GM23338 (cell line): ENCODE measurements at regions not wholly inside any gene's neighbourhood (a gene's known extent, or its start where the extent isn't known, plus 50 kb on each side); places are given as distances from the start of the nearest gene placed in this dataset.

Source experiments
- ATAC-seq: fragments of 200-7000 bp; cut with Tn5 transposase; 3 replicates; pipeline ENCODE4 v1.9.1; 2020
- DNase-seq: peaks from one replicate; pipeline ENCODE4 v3.0.0-alpha.2; 2015; ENCODE audit warnings: low spot score
- H2AFZ ChIP-seq: fragments of 200-600 bp; sonication (generic); 2 replicates; pipeline ENCODE4 v1.8.0; 2016; ENCODE audit warnings: antibody characterized with exemption, mild to moderate bottlenecking, moderate library complexity
- H3F3A ChIP-seq: fragments of 200-600 bp; sonication (generic); replicated peaks from 2 replicates; pipeline ENCODE4 v1.8.0; 2017; ENCODE audit warnings: antibody characterized with exemption, mixed run types, low read depth
- H3K27ac ChIP-seq: fragments of 200-600 bp; sonication (generic); 2 replicates; pipeline ENCODE4 v1.6.1; 2016; ENCODE audit warnings: low read depth
- H3K27me3 ChIP-seq: fragments of 200-600 bp; sonication (generic); 2 replicates; pipeline ENCODE4 v1.8.0; 2016; ENCODE audit warnings: mild to moderate bottlenecking, mixed run types, moderate library complexity; ENCODE audit not compliant: insufficient read depth
- H3K36me3 ChIP-seq: fragments of 200-600 bp; sonication (generic); 2 replicates; pipeline ENCODE4 v1.8.0; 2016; ENCODE audit warnings: mild to moderate bottlenecking; ENCODE audit not compliant: insufficient read depth
- H3K4me1 ChIP-seq: fragments of 200-600 bp; sonication (generic); 2 replicates; pipeline ENCODE4 v1.8.0; 2016; ENCODE audit warnings: mild to moderate bottlenecking, moderate library complexity; ENCODE audit not compliant: insufficient read depth
- H3K4me2 ChIP-seq: fragments of 200-600 bp; sonication (generic); 2 replicates; pipeline ENCODE4 v1.7.1; 2017; ENCODE audit warnings: mixed run types
- H3K4me3 ChIP-seq: fragments of 200-600 bp; sonication (generic); 2 replicates; pipeline ENCODE4 v1.6.1; 2016; ENCODE audit warnings: mixed run types
- H3K79me2 ChIP-seq: fragments of 200-600 bp; sonication (generic); replicated peaks from 2 replicates; pipeline ENCODE4 v1.8.0; 2017; ENCODE audit warnings: mild to moderate bottlenecking; ENCODE audit not compliant: insufficient read depth
- H3K9me2 ChIP-seq: fragments of 200-600 bp; sonication (generic); 2 replicates; pipeline ENCODE4 v1.8.0; 2017; ENCODE audit not compliant: insufficient read depth
- H4K20me1 ChIP-seq: fragments of 200-600 bp; sonication (generic); replicated peaks from 2 replicates; pipeline ENCODE4 v1.8.0; 2017; ENCODE audit warnings: mild to moderate bottlenecking; ENCODE audit not compliant: insufficient read depth
- H3K27ac Mint-ChIP-seq: 2 replicates; pipeline ENCODE4 v1.8.0; 2020; ENCODE audit warnings: inconsistent platforms, mild to moderate bottlenecking, moderate library complexity, mixed read lengths
- H3K27me3 Mint-ChIP-seq: 3 replicates; pipeline ENCODE4 v1.8.0; 2022; ENCODE audit warnings: low read depth, mild to moderate bottlenecking, moderate library complexity, mixed read lengths, inconsistent platforms; ENCODE audit not compliant: insufficient read depth, poor library complexity
- H3K36me3 Mint-ChIP-seq: 3 replicates; pipeline ENCODE4 v1.8.0; 2021; ENCODE audit warnings: low read depth, mild to moderate bottlenecking, inconsistent platforms, moderate library complexity, mixed read lengths
- H3K4me1 Mint-ChIP-seq: 3 replicates; pipeline ENCODE4 v1.8.0; 2020; ENCODE audit warnings: mild to moderate bottlenecking, inconsistent platforms, mixed read lengths
- H3K4me3 Mint-ChIP-seq: 3 replicates; pipeline ENCODE4 v1.8.0; 2021; ENCODE audit warnings: moderate library complexity, mild to moderate bottlenecking, inconsistent platforms, mixed read lengths
- H3K9me3 Mint-ChIP-seq: 3 replicates; pipeline ENCODE4 v1.8.0; 2020; ENCODE audit warnings: moderate library complexity, mild to moderate bottlenecking, inconsistent platforms, mixed read lengths
- CTCF ChIP-seq, 2 experiments: fragments of 200-600 bp in 1 of 2; sonication (generic) in 1 of 2; conservative IDR thresholded peaks; 2 replicates each; pipeline versions ENCODE4 v1.5.1 to v1.6.1; 2016 to 2017; ENCODE audit warnings: antibody characterized with exemption in 2 of 2, low read depth in 2 of 2, mild to moderate bottlenecking in 2 of 2, moderate library complexity in 1 of 2
- ETS1 ChIP-seq: IDR thresholded peaks from 2 replicates; pipeline ENCODE4 v1.6.1; 2016; ENCODE audit warnings: antibody characterized with exemption
- REST ChIP-seq: IDR thresholded peaks from one replicate; pipeline ENCODE4 v1.6.1; 2018; ENCODE audit warnings: antibody characterized with exemption; ENCODE audit not compliant: unreplicated experiment
- ZNF331 ChIP-seq: fragments of 250-450 bp; sonication (Bioruptor Pico); IDR thresholded peaks from 2 replicates; pipeline ENCODE4 v1.5.0; 2020; ENCODE audit warnings: low read depth, mild to moderate bottlenecking, moderate library complexity
- ZNF462 ChIP-seq: fragments of 250-450 bp; sonication (Bioruptor Pico); IDR thresholded peaks from 2 replicates; pipeline ENCODE4 v1.5.0; 2020; ENCODE audit warnings: mild to moderate bottlenecking, moderate library complexity

- no peak for TF ChIP-seq ZNF462 (CRISPR knock-in tag)
These were observed 182.5 kb upstream of the RASSF8 start (continued) for GRCh38 chr12:25775968-25776367.

- no peaks in the 10 kb centered on the region for H3F3A ChIP-seq
- no peak overlapping the region; the same call in 1 of the 2 replicates for H3K27ac Mint-ChIP-seq
- no peaks in the 10 kb centered on the region for H3K27me3 ChIP-seq
- no peak for TF ChIP-seq ETS1
- TF ChIP-seq REST = no peak
- no peak for TF ChIP-seq CTCF (conservative IDR thresholded peaks at IDR 0.05; ENCODE audit: low read depth in 2 of 2)
- TF ChIP-seq ZNF331 (CRISPR knock-in tag) = no peak
These were observed 177.7 kb upstream of the RASSF8 start for GRCh38 chr12:25780771-25781170.

More at GRCh38 chr12:25780771-25781170, 177.7 kb upstream of the RASSF8 start:
- no peaks in the 10 kb centered on the region for H3K36me3 ChIP-seq
- H3K4me2 ChIP-seq = no peak overlapping the region
- no peak overlapping the region for H3K27ac ChIP-seq
- H4K20me1 ChIP-seq = no peaks in the 10 kb centered on the region
- no peak overlapping the region for H3K4me3 ChIP-seq
- no peaks in the 10 kb centered on the region for H3K4me1 ChIP-seq
- ATAC-seq (no peak), DNase-seq (no peak)
- Mint-ChIP-seq H3K36me3 (no peaks in the 10 kb centered on the region), H3K4me1 (peaks cover 7% of the 10 kb centered on the region), H3K4me3 (no peak overlapping the region), H3K9me3 (no peaks in the 10 kb centered on the region), H3K27me3 (no peaks in the 10 kb centered on the region)
- H3K9me2 ChIP-seq = no peaks in the 10 kb centered on the region
- H3K79me2 ChIP-seq = no peaks in the 10 kb centered on the region
- H2AFZ ChIP-seq = no peak overlapping the region; the same call in 1 of the 2 replicates
